IMR-90 (cell line): ENCODE measurements at regions not wholly inside any gene's neighbourhood (a gene's known extent, or its start where the extent isn't known, plus 50 kb on each side); places are given as distances from the start of the nearest gene placed in this dataset.

ENCODE experiments used
- ATAC-seq: fragments of 200-7000 bp; cut with Tn5 transposase; 2 replicates; pipeline ENCODE4 v1.9.1; 2020; ENCODE audit warnings: low read depth, mild to moderate bottlenecking, moderate library complexity
- BruUV-seq: library from RNA; stranded (reverse); fragments of 400-500 nt; replicated peaks from 2 replicates; lab custom pipeline; 2021; lab: Mats Ljungman, UMichigan
- CTCF ChIA-PET: fragments of 300-600 bp; formaldehyde crosslinking; extraction: SDS; loops from one replicate; lab custom pipeline; 2021; ENCODE audit warnings: antibody characterized with exemption; lab: Yijun Ruan, JAX
- POLR2A ChIA-PET: fragments of 300-600 bp; sonication (Branson Sonifier 250); formaldehyde crosslinking; loops from one replicate; lab custom pipeline; 2022; ENCODE audit warnings: antibody characterized with exemption; ENCODE audit not compliant: unreplicated experiment; lab: Charles Lee
- DNase-seq: peaks from one replicate; pipeline ENCODE4 v3.0.0; 2013
- H2AFZ ChIP-seq: replicated peaks from 2 replicates; pipeline ENCODE3; 2013; ENCODE audit warnings: low read length, mild to moderate bottlenecking; ENCODE audit not compliant: poor library complexity
- H2AK5ac ChIP-seq: 2 replicates; pipeline ENCODE4 v1.6.1; 2013; ENCODE audit warnings: low read depth, low read length, inconsistent platforms
- H2AK9ac ChIP-seq: replicated peaks from 2 replicates; pipeline ENCODE3; 2013; ENCODE audit warnings: mild to moderate bottlenecking, low read depth, low read length, moderate library complexity; ENCODE audit not compliant: poor library complexity
- H2BK120ac ChIP-seq: 2 replicates; pipeline ENCODE4 v1.6.1; 2013; ENCODE audit warnings: low read depth, low read length, inconsistent platforms
- H2BK15ac ChIP-seq: 3 replicates; pipeline ENCODE4 v1.6.1; 2013; ENCODE audit warnings: low read depth, low read length, inconsistent platforms
- H2BK20ac ChIP-seq: 2 replicates; pipeline ENCODE4 v1.6.1; 2013; ENCODE audit warnings: low read depth, mild to moderate bottlenecking, inconsistent platforms, low read length, moderate library complexity
- H2BK5ac ChIP-seq: 2 replicates; pipeline ENCODE4 v1.6.1; 2013; ENCODE audit warnings: mild to moderate bottlenecking, low read depth, low read length, inconsistent platforms; ENCODE audit not compliant: poor library complexity, severe bottlenecking
- H3K14ac ChIP-seq: replicated peaks from 2 replicates; pipeline ENCODE4 v1.6.1; 2013; ENCODE audit warnings: low read depth, low read length, inconsistent platforms
- H3K18ac ChIP-seq: 2 replicates; pipeline ENCODE4 v1.6.1; 2013; ENCODE audit warnings: low read depth, low read length, control low read depth
- H3K23ac ChIP-seq: 2 replicates; pipeline ENCODE4 v1.6.1; 2013; ENCODE audit warnings: low read depth, low read length, inconsistent platforms
- H3K27ac ChIP-seq: 2 replicates; pipeline ENCODE4 v1.5.1; 2013; ENCODE audit warnings: mild to moderate bottlenecking, control low read depth, low read length; ENCODE audit not compliant: insufficient read depth
- H3K27me3 ChIP-seq: 2 replicates; pipeline ENCODE4 v1.6.1; 2013; ENCODE audit warnings: low read length; ENCODE audit not compliant: control insufficient read depth, insufficient read depth
- H3K36me3 ChIP-seq: 2 replicates; pipeline ENCODE4 v1.6.1; 2013; ENCODE audit warnings: low read length, mixed read lengths; ENCODE audit not compliant: control insufficient read depth, insufficient read depth
- H3K4ac ChIP-seq: 2 replicates; pipeline ENCODE4 v1.6.1; 2013; ENCODE audit warnings: low read depth, low read length, inconsistent platforms
- H3K4me1 ChIP-seq: 2 replicates; pipeline ENCODE4 v1.6.1; 2013; ENCODE audit warnings: low read length, mixed read lengths; ENCODE audit not compliant: control insufficient read depth, insufficient read depth
- H3K4me2 ChIP-seq: 2 replicates; pipeline ENCODE4 v1.6.1; 2013; ENCODE audit warnings: low read depth, mild to moderate bottlenecking, control low read depth, low read length, moderate library complexity
- H3K4me3 ChIP-seq: 2 replicates; pipeline ENCODE4 v1.5.1; 2013; ENCODE audit warnings: low read depth, mild to moderate bottlenecking, control low read depth, low read length, moderate library complexity; ENCODE audit not compliant: insufficient read depth
- H3K56ac ChIP-seq: 2 replicates; pipeline ENCODE4 v1.6.1; 2013; ENCODE audit warnings: low read length, inconsistent platforms; ENCODE audit not compliant: insufficient read depth; ENCODE audit errors: extremely low read depth
- H3K79me1 ChIP-seq, 2 experiments: 2 replicates each; pipeline ENCODE4 v1.6.1; 2013; ENCODE audit warnings: low read length in 2 of 2, inconsistent platforms in 1 of 2, low read depth in 1 of 2
- H3K9ac ChIP-seq: 2 replicates; pipeline ENCODE4 v1.6.1; 2013; ENCODE audit warnings: low read depth, low read length, control low read depth
- H3K9me1 ChIP-seq: 2 replicates; pipeline ENCODE4 v1.6.1; 2013; ENCODE audit warnings: low read length, inconsistent platforms; ENCODE audit not compliant: insufficient read depth
- H3K9me3 ChIP-seq: 2 replicates; pipeline ENCODE4 v1.6.1; 2013; ENCODE audit warnings: low read length; ENCODE audit not compliant: control insufficient read depth, insufficient read depth
- H4K20me1 ChIP-seq: 2 replicates; pipeline ENCODE4 v1.6.1; 2013; ENCODE audit warnings: low read length, inconsistent platforms; ENCODE audit not compliant: insufficient read depth
- H4K5ac ChIP-seq: 2 replicates; pipeline ENCODE4 v1.6.1; 2013; ENCODE audit warnings: mild to moderate bottlenecking, low read depth, low read length, control low read depth
- H4K8ac ChIP-seq, 2 experiments: 2 replicates each; pipeline ENCODE4 v1.6.1; 2013; ENCODE audit warnings: low read depth in 2 of 2, low read length in 2 of 2, control low read depth in 1 of 2, inconsistent platforms in 1 of 2
- H4K91ac ChIP-seq: 2 replicates; pipeline ENCODE4 v1.6.1; 2013; ENCODE audit warnings: low read depth, low read length, inconsistent platforms; ENCODE audit not compliant: insufficient read depth
- CHD1 ChIP-seq: IDR thresholded peaks from 2 replicates; pipeline ENCODE4 v1.6.1; 2012; ENCODE audit warnings: low read depth, low read length, improper control_type of control experiment
- FOS ChIP-seq: fragments of 150-350 bp; IDR thresholded peaks from 2 replicates; pipeline ENCODE4 v1.6.1; 2016; ENCODE audit warnings: low read depth, low read length
- MAZ ChIP-seq: IDR thresholded peaks from 2 replicates; pipeline ENCODE4 v1.6.1; 2012; ENCODE audit warnings: low read depth, mild to moderate bottlenecking, low read length, improper control_type of control experiment, moderate library complexity, borderline replicate concordance
- MXI1 ChIP-seq: IDR thresholded peaks from 2 replicates; pipeline ENCODE4 v1.6.1; 2012; ENCODE audit warnings: low read depth, mild to moderate bottlenecking, low read length, moderate library complexity, borderline replicate concordance
- NFE2L2 ChIP-seq: fragments of 150-350 bp; IDR thresholded peaks from 2 replicates; pipeline ENCODE4 v1.6.1; 2016; ENCODE audit warnings: low read depth, mild to moderate bottlenecking, low read length
- RAD21 ChIP-seq: IDR thresholded peaks from 2 replicates; pipeline ENCODE4 v1.6.1; 2012; ENCODE audit warnings: low read length, improper control_type of control experiment
- RCOR1 ChIP-seq: IDR thresholded peaks from 2 replicates; pipeline ENCODE4 v1.6.1; 2012; ENCODE audit warnings: mild to moderate bottlenecking, low read length, improper control_type of control experiment; ENCODE audit not compliant: insufficient replicate concordance
- RFX5 ChIP-seq: IDR thresholded peaks from 2 replicates; pipeline ENCODE4 v1.8.0; 2012; ENCODE audit warnings: low read depth, mild to moderate bottlenecking, low read length, moderate library complexity
- SMC3 ChIP-seq: fragments of 150-350 bp; IDR thresholded peaks from 2 replicates; pipeline ENCODE4 v1.6.1; 2016; ENCODE audit warnings: low read depth, mild to moderate bottlenecking, antibody characterized with exemption, low read length, moderate library complexity
- WGBS, 2 experiments: methylation state at CpG; one replicate each; pipeline versions ENCODE4 v1.1.5 to v1.1.7; 2013; ENCODE audit warnings: missing lambda C conversion rate in 2 of 2; ENCODE audit not compliant: insufficient read length in 1 of 2; ENCODE audit errors: extremely low coverage in 2 of 2; 5-methylcytosine and 5-hydroxymethylcytosine counted together
- dilution Hi-C: fragments of 300-500 bp; cut with HindIII; formaldehyde crosslinking; loops from one replicate; pipeline ENCODE4 v1.14.3; 2018; ENCODE audit warnings: low sequenced_read_pairs; ENCODE audit not compliant: unreplicated experiment
- in situ Hi-C: fragments of 300-500 bp; cut with MboI; formaldehyde crosslinking; loops from 3 replicates; pipeline ENCODE4 v1.14.3; 2019; ENCODE audit warnings: low sequenced_read_pairs, inconsistent platforms, mixed read lengths
- intact Hi-C: fragments of 100-400 bp; cut with micrococcal nuclease; formaldehyde crosslinking; loops from 2 replicates; pipeline ENCODE4 v1.10.0; 2022
- TF ChIP-seq, protein P1 (sequence below): conservative IDR thresholded peaks from 2 replicates; pipeline ENCODE4 v1.5.1; 2012; ENCODE audit warnings: mild to moderate bottlenecking, low read depth, low read length, improper control_type of control experiment
- TF ChIP-seq, protein P2 (sequence below): fragments of 150-350 bp; IDR thresholded peaks from 2 replicates; pipeline ENCODE4 v1.6.1; 2017; ENCODE audit warnings: mild to moderate bottlenecking, antibody characterized with exemption, low read length, low read depth
- TF ChIP-seq, protein P3 (sequence below): fragments of 150-350 bp; IDR thresholded peaks from 2 replicates; pipeline ENCODE4 v1.6.1; 2016; ENCODE audit warnings: low read depth, mild to moderate bottlenecking, low read length, moderate library complexity, borderline replicate concordance

- no peak for TF ChIP-seq FOS
- TF ChIP-seq, protein P1, sequence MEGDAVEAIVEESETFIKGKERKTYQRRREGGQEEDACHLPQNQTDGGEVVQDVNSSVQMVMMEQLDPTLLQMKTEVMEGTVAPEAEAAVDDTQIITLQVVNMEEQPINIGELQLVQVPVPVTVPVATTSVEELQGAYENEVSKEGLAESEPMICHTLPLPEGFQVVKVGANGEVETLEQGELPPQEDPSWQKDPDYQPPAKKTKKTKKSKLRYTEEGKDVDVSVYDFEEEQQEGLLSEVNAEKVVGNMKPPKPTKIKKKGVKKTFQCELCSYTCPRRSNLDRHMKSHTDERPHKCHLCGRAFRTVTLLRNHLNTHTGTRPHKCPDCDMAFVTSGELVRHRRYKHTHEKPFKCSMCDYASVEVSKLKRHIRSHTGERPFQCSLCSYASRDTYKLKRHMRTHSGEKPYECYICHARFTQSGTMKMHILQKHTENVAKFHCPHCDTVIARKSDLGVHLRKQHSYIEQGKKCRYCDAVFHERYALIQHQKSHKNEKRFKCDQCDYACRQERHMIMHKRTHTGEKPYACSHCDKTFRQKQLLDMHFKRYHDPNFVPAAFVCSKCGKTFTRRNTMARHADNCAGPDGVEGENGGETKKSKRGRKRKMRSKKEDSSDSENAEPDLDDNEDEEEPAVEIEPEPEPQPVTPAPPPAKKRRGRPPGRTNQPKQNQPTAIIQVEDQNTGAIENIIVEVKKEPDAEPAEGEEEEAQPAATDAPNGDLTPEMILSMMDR = no peak
- TF ChIP-seq RAD21 = no peak
- no peak for TF ChIP-seq RFX5
Observed at GRCh38 chr2:64313398-64313723, 140.6 kb upstream of the LGALSL start (continued).

- Histone ChIP-seq H2BK5ac (no peak overlapping the region), H4K20me1 (no peaks in the 10 kb centered on the region), H2AFZ (no peak overlapping the region), H2AK5ac (no peak overlapping the region), H3K9me3 (no peaks in the 10 kb centered on the region), H3K4me1 (peaks cover 3% of the 10 kb centered on the region), H3K4ac (no peak overlapping the region), H3K79me1 (no peaks in the 10 kb centered on the region), H3K18ac (no peak overlapping the region), H3K9me1 (no peaks in the 10 kb centered on the region), H4K5ac (no peak overlapping the region), H2BK15ac (no peak overlapping the region), H3K14ac (no peak overlapping the region), H2BK120ac (no peak overlapping the region), H4K8ac (no peak overlapping the region), H4K91ac (no peak overlapping the region), H3K27me3 (peaks cover 45% of the 10 kb centered on the region), H3K4me3 (no peak overlapping the region), H2BK20ac (no peak overlapping the region), H3K56ac (no peak overlapping the region), H3K9ac (no peak overlapping the region), H3K4me2 (no peak overlapping the region), H2AK9ac (no peak overlapping the region), H3K36me3 (no peaks in the 10 kb centered on the region), H3K27ac (no peak overlapping the region), H3K23ac (no peak overlapping the region; the same call in 1 of the 2 replicates)
- POLR2A ChIA-PET = no interaction called here
- DNase-seq = no peak
- 44% methylated on average over 1 of the region's 6 CpGs; no CpG with 5 or more reads in 1 of the 2 experiments for WGBS, 2 experiments
- dilution Hi-C loops = loop anchor here (25.0 kb wide), 1 partner anchor 253 kb away; no protein-coding TSS in a partner anchor
- no peak for ATAC-seq
- intact Hi-C loops = no loop called here
- CTCF ChIA-PET = interaction anchor here (0.6 kb wide), 1 partner anchor 10 kb away, joined by 4 read pairs; no protein-coding TSS in a partner anchor
- in situ Hi-C loops = no loop called here
- BruUV-seq = no TSS peak
- no peak for TF ChIP-seq RCOR1
- TF ChIP-seq, protein P2, sequence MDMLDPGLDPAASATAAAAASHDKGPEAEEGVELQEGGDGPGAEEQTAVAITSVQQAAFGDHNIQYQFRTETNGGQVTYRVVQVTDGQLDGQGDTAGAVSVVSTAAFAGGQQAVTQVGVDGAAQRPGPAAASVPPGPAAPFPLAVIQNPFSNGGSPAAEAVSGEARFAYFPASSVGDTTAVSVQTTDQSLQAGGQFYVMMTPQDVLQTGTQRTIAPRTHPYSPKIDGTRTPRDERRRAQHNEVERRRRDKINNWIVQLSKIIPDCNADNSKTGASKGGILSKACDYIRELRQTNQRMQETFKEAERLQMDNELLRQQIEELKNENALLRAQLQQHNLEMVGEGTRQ = no peak
- TF ChIP-seq, protein P3, sequence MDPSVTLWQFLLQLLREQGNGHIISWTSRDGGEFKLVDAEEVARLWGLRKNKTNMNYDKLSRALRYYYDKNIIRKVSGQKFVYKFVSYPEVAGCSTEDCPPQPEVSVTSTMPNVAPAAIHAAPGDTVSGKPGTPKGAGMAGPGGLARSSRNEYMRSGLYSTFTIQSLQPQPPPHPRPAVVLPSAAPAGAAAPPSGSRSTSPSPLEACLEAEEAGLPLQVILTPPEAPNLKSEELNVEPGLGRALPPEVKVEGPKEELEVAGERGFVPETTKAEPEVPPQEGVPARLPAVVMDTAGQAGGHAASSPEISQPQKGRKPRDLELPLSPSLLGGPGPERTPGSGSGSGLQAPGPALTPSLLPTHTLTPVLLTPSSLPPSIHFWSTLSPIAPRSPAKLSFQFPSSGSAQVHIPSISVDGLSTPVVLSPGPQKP = no peak
- TF ChIP-seq SMC3 = no peak
- no peak for TF ChIP-seq FOS
- no peak for TF ChIP-seq NFE2L2
- no peak for TF ChIP-seq MXI1
- TF ChIP-seq RAD21 = no peak
- no peak for TF ChIP-seq MAZ
- no peak for TF ChIP-seq CHD1
Observed at GRCh38 chr2:64315291-64315960, 138.5 kb upstream of the LGALSL start.
